NCI-H2196 (cell line): ENCODE measurements at regions not wholly inside any gene's neighbourhood (a gene's known extent, or its start where the extent isn't known, plus 50 kb on each side); places are given as distances from the start of the nearest gene placed in this dataset.
"Not testable (repeated sequence)": the region's sequence is repeated elsewhere in the genome, so short reads cannot be mapped to it uniquely, and the experiment has no call there.

ENCODE experiments used
- DNase-seq: peaks from one replicate; lab custom pipeline; 2025; ENCODE audit not compliant: unreplicated experiment; lab: John Stamatoyannopoulos, UW

- no peak for DNase-seq
Observed at GRCh38 chrX:137646472-137646871, 80.5 kb downstream of the ZIC3 start.

GRCh38 chrX:137651647-137652046 is 85.7 kb downstream of the ZIC3 start:
- no peak for DNase-seq

DNA sequence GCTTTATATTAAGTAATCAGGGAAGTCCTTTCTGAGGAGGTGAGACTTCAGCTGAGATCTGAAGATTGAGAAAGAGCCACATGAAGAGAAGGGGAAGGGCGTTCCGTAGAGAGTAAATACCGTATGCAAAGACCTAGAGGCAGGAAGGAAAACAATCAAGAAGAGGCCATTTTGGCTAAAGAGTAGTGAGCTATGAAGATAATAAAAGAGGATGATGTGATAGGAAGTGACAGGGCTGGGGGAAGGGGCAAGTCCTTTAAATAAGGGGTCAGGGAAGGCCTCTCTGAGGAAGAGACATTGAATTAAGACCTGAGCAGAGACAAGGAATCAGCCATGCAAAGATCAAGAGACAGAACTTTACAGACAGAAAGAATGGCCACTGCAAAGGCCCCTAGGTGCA is 86.2 kb downstream of the ZIC3 start:
- DNase-seq = no peak

DNA sequence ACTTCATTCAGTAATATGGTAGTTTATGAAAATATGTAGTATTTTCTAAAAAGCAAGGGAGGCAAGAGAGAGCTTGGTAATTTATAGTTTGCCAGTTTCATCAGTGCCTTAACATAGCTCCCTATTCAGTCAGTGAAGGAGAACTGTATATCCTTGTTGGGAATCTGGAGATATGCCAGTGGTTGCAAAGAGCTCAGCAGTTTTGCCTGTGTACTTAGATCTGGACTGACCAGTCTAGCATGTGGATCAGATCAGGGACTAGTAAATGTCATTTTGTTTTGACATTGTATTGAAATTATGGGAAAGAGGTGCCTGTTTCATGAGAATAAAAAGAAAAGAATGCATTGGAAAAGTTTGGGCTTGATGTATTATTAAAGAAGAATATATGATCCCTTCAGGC is 88.6 kb downstream of the ZIC3 start:
- DNase-seq = no peak

GRCh38 chrX:137667776-137668175 is 101.8 kb downstream of the ZIC3 start:
- no peak for DNase-seq

- DNase-seq = no peak
Observed at GRCh38 chrX:137684591-137684990, 118.7 kb downstream of the ZIC3 start.

DNA sequence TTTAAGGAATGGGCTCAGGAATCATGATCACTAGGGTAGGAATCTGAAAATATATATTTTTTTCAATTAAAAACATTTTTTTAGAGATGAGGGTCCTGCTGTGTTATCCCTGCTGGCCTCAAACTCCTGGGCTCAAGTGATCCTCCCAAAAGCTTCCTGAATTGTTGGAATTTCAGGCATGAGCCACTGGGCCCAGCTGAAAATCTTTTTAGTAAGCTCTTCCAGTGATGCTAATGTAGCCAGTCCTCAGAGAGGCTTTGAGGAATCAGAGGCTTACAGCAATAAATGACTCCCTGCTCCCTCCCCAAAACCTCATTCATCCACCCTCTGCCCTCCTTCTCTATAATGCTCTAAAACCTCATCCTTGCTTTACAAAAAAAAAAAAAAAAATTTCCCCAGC is 129.5 kb downstream of the ZIC3 start:
- no peak for DNase-seq

- no peak for DNase-seq
Observed at GRCh38 chrX:137707348-137707747, 141.4 kb downstream of the ZIC3 start.

DNA sequence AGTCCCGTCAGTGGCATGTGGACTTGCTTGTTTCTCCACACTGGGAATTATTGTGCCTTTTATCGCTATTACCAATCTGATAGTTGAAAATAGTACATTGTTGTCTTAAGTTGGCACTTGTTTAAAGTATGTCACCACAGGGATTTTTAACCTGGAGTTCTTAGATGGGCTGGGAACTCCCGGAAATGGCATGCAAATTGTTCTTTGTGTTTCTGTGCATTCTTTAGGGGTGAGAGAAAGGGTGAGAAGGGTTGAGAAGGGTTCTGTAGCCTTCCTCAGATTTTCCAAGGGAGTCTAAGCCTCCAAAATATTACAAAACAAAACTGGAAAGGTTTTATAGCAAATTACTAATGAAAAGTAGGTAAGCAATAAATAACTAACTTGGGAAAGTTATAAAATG is 176.9 kb downstream of the ZIC3 start:
- DNase-seq = no peak

- no peak for DNase-seq
Observed at GRCh38 chrX:137743414-137743813, 177.5 kb downstream of the ZIC3 start.

- DNase-seq = no peak
Observed at GRCh38 chrX:137746289-137746688, 180.4 kb downstream of the ZIC3 start.

DNA sequence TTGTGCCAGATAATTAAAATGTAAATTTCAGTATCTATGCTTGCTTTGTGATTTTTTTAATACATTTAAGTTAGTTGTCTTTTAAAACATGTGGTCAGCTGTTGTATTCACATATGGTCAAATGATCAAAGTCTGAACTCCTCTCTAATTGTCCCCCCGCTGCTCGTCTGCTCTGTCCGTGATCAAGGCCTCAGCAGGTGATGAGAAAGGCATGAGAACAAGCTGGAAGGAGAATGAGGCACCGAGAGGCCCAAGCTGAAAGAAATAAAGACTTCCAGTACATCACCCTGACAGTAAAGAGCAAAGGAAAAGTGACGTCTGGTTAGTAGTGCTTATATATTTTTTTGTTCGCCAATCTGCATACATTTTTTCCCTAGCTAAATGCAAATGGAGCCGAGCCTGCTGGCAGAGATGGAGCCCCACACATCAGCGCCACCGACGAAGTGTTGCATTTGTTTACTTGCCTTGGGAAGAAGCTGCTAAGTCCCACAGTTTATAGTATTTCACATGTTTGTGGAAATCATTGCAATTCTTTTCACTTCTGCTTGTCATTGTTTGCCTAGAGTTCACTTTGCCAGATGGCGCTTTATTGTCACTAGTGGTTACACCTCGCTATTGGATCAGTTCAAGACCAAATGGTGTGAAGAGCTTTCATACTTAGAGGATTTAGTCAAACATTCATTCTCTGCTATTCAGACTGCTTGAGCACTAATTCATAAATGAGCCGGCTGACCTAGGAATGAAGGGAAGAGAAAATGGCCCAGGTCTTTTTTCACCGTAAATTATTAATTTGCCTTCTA is 181.5 kb downstream of the ZIC3 start:
- DNase-seq = no peak

- DNase-seq = no peak
Observed at GRCh38 chrX:137748827-137749226, 182.9 kb downstream of the ZIC3 start.

- no peak for DNase-seq
Observed at GRCh38 chrX:137749246-137749645, 183.3 kb downstream of the ZIC3 start.

- no peak for DNase-seq
Observed at GRCh38 chrX:137771537-137771936, 205.6 kb downstream of the ZIC3 start.

GRCh38 chrX:137792214-137792613 is 226.3 kb downstream of the ZIC3 start:
- no peak for DNase-seq

DNA sequence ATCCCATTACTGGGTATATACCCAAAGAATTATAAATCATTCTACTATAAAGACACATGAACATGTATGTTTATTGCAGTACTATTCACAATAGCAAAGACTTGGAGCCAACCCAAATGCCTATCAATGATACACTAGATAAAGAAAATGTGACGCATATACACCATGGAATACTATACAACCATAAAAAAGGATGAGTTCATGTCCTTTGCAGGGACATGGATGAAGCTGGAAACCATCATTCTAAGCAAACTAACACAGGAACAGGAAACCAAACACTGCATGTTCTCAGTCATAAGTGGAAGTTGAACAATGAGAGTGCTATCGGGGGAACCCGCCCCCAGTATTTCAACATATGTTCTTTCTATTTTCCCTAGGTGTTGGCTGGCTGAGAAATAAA is 232.0 kb downstream of the ZIC3 start:
- DNase-seq = not testable (repeated sequence)

DNA sequence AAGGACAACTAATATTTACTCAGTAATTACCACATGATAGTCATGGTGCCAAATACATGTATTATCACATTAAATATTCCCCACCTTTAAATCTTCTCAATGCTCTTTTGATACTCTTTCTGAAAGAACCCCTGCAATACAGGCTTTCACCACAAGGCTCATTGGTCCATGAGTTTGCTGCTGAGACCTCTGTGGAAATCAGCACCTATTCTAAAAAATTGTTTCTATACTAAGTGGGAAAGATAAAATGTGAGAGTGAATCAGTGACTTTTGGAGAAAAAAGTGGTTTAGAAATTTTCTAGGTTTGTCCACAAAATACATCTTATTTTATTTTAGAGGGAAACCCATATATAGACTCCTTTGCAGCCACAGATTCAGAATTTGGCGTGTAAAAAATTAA is 257.3 kb downstream of the ZIC3 start:
- no peak for DNase-seq

- DNase-seq = no peak
Observed at GRCh38 chrX:137847376-137847775, 281.4 kb downstream of the ZIC3 start.

DNA sequence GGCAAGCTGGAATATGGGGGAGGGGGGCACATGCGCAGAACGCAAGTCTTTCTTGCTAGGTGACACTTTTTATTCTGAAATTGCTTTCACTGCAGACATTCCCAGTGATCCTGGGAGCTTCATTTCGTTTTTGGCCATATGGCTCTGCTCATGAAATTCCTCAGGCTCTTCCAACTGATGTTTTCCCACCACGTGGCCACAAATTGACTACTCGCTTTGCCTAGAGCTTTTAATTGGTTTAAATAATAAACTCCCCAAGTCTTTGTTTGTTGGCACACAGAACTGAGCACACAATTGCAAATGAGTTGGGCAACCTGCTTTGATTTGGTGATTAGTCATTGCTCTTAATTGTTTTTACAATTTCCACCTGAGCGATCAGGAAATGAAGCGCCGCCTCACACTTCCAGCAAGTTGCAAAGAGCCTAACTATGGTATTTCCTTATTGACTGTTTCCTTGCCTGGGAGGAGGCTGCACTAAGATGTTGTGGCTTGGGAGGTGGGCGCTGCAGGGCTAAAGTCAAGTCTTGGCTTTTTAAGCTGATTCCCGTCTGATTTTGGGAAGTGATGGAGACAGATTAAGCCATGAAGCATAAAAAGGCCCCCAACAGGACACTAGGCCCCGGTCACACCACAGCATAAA is 282.5 kb downstream of the ZIC3 start:
- no peak for DNase-seq

DNA sequence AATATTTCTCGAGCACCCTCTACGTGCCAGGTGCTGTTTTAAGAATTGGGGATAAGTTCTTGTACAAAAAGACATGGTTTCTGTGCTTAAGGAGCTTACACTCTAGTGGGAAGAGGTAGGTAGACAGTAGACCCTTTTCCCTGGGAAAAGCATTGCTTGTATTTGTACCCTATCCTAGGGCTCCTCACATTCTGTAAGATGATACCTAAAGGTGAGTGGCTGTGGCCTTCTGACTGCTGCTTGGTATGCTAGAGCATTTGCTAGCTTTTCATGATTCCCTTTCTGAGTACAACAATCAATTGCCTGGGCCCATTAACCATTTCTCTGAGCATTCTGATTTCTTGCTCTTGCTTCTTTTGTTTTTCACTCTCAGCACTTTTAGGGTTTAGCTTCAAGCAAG is 286.6 kb downstream of the ZIC3 start:
- DNase-seq = no peak

DNA sequence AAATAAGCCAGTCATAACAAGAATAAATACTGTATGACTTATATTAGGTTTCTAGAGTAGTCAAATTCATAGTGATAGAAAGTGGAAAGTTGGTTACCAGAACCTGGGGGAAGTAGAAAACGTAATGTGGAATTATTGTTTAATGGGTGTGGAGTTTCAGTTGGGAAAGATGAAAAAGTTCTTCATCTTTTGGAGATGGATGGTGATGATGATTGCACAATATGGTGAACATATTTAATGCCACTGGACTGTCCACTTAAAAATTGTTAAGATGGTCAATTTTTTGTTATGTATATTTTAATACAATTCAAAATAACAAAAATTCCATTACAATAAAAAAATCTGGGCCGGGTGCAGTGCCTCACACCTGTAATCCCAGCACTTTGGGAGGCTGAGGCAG is 289.6 kb downstream of the ZIC3 start:
- DNase-seq = no peak

DNA sequence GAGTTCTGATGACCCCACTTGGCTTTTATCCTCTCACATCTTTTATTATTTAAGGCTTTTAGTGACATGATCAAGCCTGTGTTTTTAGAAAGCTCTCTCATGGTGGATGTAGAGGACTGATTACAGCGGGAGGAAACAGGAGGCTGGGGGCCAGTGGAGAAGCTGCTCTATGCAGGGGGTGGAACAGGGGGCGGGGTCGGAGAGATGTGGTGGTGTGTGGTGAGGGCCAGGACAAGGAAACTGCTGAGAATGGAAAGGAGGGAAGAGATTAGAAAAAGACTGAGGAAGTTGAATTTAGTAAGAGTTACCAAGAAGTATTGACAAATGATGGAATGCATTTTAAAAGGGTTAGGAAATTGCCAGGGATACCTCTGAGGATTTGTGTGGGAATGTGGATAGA is 292.2 kb downstream of the ZIC3 start:
- no peak for DNase-seq
